GM19372 (cell line): ENCODE measurements at regions not wholly inside any gene's neighbourhood (a gene's known extent, or its start where the extent isn't known, plus 50 kb on each side); places are given as distances from the start of the nearest gene placed in this dataset.
A peak's percentile ranks its signal among the peaks of the same experiment; 100 is the strongest.
"Not testable (repeated sequence)": the region's sequence is repeated elsewhere in the genome, so short reads cannot be mapped to it uniquely, and the experiment has no call there.

Source experiments
- ATAC-seq: cut with Tn5 transposase; IDR thresholded peaks from one replicate; pipeline ENCODE4 v1.9.1; 2021; ENCODE audit warnings: mild to moderate bottlenecking, low read depth, moderate library complexity; ENCODE audit not compliant: unreplicated experiment

- ATAC-seq = not testable (repeated sequence)
Observed at GRCh38 chrX:134045372-134045771, 60.0 kb upstream of the GPC3 start.

- not testable (repeated sequence) for ATAC-seq
Observed at GRCh38 chrX:134067107-134067506, 81.7 kb upstream of the GPC3 start.

- not testable (repeated sequence) for ATAC-seq
Observed at GRCh38 chrX:134071899-134072298, 86.5 kb upstream of the GPC3 start.

DNA sequence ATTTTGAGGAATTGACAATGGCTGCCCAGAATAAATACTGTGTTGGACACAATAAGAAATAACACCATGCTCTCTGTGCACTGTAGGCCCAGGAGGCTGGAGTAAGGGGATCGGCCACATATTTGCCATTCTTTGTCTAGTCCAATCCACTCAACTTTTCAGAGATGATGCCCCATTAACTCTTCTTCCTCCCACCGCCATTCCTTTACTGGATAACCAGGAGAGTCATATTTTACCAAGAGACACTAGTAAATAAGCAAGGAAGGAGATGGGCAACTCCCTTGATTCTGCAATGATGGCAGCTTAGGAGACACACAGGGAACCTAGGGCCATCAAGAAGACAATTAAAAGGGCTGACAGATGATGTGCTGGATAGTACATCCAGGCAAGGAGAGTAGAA, 87.9 kb upstream of the GPC3 start:
- no peak for ATAC-seq

GRCh38 chrX:134074151-134074550, 88.8 kb upstream of the GPC3 start:
- no peak for ATAC-seq

DNA sequence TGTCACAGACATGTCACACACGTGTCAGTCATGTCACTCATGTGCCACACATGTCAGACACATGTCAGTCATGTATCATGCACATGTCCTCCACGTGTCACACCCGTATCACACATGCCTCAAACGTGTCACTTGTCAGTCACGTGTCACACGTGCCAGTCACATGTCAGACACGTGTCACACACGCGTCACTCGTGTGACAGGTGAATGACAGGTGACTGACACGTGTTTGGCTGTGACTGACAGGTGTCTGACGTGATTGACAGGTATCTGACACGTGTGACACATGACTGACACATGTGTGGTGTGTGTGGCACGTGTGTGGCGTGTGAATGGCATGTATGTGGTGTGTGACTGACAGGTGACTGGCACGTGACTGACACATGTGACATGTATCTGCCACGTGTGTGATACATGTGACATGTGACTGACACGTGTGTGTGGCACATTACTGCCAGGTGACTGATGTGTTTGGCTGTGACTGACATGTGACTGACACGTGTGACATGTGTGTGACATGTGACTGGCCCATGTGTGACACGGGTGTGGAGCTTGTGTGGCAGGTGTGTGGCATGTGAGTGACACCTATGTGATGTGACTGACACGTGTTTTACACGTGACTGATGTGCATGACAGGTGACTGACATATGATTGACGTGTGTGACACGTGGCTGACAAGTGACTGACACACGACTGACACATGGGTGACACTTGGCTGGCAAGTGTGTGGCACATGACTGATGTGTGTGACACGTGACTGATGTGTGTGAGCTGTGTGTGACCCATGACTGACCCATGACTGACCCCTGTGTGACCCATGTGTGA, 90.7 kb upstream of the GPC3 start:
- no peak for ATAC-seq

DNA sequence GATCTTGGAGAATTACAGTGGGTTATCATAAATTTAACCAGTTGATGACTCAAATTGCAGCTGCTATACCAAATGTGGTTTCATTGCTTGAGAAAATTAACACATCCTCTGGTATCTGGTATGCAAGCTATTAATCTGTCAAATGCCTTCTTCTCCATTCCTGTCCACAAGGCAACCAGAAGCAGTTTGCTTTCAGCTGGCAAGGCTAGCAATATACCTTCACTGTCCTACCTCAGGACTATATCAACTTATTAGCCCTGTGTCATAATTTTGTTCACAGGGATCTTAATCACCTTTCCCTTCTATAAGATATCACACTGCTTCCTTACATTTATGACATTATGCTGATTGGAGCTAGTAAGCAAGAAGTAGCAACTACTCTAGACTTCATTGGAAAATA, 110.0 kb upstream of the GPC3 start:
- ATAC-seq = no peak

- ATAC-seq = no peak
Observed at GRCh38 chrX:134101636-134102035, 116.2 kb upstream of the GPC3 start.

- no peak for ATAC-seq
Observed at GRCh38 chrX:134115270-134115669, 121.7 kb upstream of the CCDC160 start.

- no peak for ATAC-seq
Observed at GRCh38 chrX:134137341-134137740, 99.6 kb upstream of the CCDC160 start.

DNA sequence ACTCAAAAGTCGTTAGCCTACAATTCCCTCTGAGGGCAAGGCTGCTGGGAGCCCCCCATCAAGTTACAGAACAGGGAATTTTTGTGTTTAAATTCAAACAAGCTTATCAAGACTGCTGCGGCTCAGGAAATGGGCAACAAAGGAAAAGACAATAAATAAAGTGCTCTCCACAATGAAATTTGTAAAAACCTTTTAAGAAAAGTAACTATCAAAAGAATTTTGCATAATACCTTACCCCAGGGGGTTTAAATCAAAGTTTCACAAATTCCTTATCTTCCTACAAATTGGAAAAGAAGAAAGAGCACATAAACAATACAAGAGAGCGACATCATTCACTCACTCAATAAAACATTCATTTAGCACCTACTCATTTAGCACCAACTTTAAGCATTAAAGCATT, 97.9 kb upstream of the CCDC160 start:
- no peak for ATAC-seq

DNA sequence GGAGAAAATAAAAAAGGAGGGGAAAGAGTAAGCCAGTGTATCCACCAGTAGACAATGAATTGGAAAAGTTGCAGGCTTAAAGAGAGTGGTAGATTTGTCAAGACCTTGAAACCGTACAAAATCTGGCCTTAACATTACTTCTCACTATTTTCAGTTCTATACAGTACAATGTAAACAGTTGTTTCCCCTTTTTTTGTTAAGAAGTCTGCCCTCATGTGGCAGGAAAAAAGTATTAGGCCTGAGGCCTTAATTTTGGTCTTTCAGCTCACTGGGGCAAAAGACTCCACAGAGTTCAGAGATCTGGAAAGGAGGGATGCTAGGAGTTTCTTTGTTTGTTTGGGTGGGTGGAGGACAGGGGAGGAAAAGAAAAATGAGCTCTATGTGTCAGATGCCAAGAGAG, 92.8 kb upstream of the CCDC160 start:
- peak; percentile 59 for ATAC-seq

DNA sequence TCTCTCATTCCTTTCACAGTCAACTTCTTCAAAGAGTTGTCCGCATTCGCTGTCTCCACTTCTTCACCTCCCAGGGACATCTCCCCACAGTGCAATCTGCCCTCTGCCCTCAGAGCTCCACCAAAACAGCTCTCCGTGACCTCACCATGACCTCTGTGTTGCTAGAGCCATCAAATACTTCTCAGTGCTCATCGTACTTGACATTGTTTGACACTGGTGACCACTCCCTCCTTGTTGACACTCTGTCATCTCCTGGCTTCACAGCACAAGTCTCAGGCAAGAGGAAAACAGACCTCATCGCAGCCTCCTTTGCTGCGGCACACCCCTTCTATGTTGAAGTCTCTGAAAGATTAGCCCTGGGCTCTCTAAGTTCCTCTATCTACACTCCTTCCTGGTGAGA, 90.5 kb upstream of the CCDC160 start:
- ATAC-seq = no peak

DNA sequence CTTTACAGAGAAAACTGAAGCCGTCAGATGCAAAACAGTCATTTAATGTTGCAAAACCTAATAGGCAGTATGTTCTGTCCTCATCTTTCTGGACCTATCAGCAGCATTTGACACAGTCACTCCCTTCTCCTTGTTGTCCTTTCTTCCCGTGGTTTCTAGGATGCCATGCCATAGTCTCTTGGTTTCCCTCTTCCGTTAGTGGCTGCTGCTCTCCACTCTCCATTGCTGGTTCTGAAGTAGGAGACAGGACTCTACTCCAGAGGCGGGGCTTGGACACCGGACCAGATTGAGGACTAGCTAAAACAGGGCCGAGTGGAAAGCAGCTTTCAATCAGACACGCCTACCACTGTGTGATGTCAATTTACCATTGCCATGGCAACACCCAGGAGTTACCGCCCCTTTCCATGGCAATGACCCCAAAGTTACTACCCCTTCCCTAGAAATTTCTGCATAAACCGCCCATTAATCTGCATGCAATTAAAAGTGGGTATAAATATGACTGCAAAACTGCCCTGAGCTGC, 88.8 kb upstream of the CCDC160 start:
- no peak for ATAC-seq

DNA sequence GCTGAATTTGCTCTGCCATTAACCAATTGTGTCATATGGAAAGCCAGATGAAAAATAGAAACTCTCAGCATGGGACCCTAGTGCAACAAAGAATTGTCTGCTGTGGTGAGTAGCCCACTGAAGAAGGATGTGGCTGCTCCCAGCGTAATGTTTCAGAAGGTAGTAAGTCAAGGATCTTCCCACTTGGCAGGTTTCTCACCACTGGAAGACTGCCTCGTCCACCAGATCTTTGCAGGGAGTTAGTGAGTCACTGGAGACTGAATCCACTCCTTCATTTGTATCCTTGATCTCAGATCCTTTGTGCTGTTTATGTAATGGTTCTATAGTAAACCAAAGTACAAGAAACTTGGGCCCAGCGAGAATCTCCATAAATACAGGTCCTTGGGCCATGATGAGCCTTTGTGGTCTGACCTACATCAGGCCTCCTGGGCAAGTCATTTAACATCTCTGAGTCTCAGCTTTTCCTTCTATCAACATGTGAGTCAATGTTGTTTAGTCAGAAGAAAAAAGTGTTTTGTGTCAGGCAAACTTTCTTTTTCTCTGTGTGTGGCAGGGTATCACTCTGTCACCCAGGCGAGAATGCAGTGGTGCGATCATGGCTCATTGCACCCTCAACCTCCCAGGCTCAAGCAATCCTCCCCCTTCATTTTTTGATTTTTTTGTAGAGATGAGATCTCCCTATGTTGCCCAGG, 78.0 kb upstream of the CCDC160 start:
- ATAC-seq = no peak

DNA sequence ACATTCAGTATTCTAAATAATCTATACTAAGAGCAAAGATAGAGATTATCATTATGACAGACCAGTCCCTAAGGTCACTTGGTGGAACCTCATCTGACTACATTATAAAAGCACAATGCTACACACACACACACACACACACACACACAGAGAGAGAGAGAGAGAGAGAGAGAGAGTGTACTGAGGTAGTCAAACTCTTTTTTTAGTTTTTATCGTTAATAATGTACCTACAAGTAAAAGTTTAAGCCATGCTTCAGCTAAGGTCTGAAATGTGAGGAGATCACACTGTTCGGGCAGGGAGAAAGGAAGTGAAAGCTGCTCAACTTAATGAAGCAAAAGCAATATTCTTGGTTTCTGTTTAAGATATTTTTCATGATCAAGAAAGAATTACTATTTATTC, 75.8 kb upstream of the CCDC160 start:
- peak; percentile 88 for ATAC-seq

GRCh38 chrX:134162032-134162431, 75.0 kb upstream of the CCDC160 start:
- no peak for ATAC-seq

GRCh38 chrX:134163836-134164235, 73.1 kb upstream of the CCDC160 start:
- ATAC-seq = no peak

DNA sequence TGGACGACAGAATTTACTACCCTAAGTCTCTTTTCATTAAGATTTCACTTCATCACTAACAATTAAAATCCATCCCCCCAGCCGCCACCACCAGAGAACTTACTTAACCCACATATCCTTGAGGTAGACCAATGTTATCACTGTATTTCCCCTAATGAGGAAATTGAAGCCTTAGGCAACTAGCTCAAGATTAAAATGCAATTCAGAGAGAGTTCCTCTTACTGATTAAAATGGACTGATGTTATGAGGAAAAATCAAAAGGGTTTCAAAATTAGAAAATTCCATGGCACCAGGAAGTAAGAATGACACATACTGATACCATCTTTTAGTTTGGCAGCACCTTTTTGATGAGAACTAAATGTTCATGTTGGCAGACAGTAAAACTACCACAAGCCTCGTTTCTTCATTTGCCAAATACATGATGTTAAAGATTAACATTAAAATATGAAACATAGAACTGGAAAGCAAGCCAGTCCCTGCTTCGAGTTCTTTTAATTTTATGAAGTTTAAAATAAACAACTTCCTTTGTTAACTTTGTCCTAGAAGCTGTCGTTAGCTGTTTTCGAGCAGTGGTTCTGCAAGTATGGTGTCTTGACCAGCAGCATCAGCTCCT, 69.3 kb upstream of the CCDC160 start:
- no peak for ATAC-seq

GRCh38 chrX:134171661-134172587, 65.1 kb upstream of the CCDC160 start:
- peak; percentile 43 for ATAC-seq
